PC-9 (cell line): ENCODE measurements at regions not wholly inside any gene's neighbourhood (a gene's known extent, or its start where the extent isn't known, plus 50 kb on each side); places are given as distances from the start of the nearest gene placed in this dataset.

Experiments used
- EZH2 ChIP-seq: fragments of 200-600 bp; sonication (generic); IDR thresholded peaks from 2 replicates; pipeline ENCODE4 v1.8.0; 2017; ENCODE audit warnings: antibody characterized with exemption, low read depth
- TF ChIP-seq, protein P1 (sequence below): fragments of 200-600 bp; sonication (generic); conservative IDR thresholded peaks from 2 replicates; pipeline ENCODE4 v1.6.1; 2017; ENCODE audit warnings: mixed run types, antibody characterized with exemption, mild to moderate bottlenecking, moderate library complexity

- no peak for TF ChIP-seq EZH2
- TF ChIP-seq, protein P1, sequence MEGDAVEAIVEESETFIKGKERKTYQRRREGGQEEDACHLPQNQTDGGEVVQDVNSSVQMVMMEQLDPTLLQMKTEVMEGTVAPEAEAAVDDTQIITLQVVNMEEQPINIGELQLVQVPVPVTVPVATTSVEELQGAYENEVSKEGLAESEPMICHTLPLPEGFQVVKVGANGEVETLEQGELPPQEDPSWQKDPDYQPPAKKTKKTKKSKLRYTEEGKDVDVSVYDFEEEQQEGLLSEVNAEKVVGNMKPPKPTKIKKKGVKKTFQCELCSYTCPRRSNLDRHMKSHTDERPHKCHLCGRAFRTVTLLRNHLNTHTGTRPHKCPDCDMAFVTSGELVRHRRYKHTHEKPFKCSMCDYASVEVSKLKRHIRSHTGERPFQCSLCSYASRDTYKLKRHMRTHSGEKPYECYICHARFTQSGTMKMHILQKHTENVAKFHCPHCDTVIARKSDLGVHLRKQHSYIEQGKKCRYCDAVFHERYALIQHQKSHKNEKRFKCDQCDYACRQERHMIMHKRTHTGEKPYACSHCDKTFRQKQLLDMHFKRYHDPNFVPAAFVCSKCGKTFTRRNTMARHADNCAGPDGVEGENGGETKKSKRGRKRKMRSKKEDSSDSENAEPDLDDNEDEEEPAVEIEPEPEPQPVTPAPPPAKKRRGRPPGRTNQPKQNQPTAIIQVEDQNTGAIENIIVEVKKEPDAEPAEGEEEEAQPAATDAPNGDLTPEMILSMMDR: no peak
These were observed 264.7 kb downstream of the MYCN start for GRCh38 chr2:16204886-16205620.
